Coronary artery (tissue), 2 donors: ENCODE measurements at regions not wholly inside any gene's neighbourhood (a gene's known extent, or its start where the extent isn't known, plus 50 kb on each side); places are given as distances from the start of the nearest gene placed in this dataset.

Experiments used
- DNase-seq: peaks from one replicate; pipeline ENCODE4 v3.0.0-alpha.2; 2017; ENCODE audit warnings: low spot score
- H3K27ac ChIP-seq, 2 donors: fragments of 200-600 bp; sonication (generic); one replicate each; pipeline ENCODE4 v1.5.1; 2016 to 2019
- H3K4me3 ChIP-seq: fragments of 200-600 bp; sonication (generic); 2 replicates; pipeline ENCODE4 v1.5.1; 2016; ENCODE audit warnings: mild to moderate bottlenecking, moderate library complexity
- TF ChIP-seq, protein P1 (sequence below): fragments of 200-600 bp; sonication (generic); IDR thresholded peaks from one replicate; pipeline ENCODE4 v1.5.1; 2019; ENCODE audit warnings: antibody characterized with exemption

GRCh38 chrX:82816001-82816400 is 692.1 kb upstream of the POU3F4 start:
- DNase-seq, result no peak
- no peak overlapping the region for H3K27ac ChIP-seq

DNA sequence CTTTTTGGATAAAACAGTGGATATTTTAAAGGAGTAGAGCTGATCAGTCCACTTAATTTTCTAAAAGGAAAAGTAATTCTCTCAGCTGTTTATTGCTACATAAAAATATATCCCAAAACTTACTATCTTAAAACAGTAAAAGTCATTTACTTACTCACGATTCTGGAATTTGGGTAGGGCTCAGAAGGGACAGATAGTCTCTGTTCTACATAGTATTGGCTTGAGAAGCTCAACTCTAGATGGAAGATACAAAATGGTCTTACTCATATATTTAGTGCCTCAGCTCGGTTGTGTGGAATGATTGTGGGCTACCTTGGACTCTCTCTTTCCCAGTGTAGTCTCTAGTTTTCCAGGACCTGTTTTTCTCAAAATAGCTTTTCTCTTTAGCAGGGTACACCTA is 691.5 kb upstream of the POU3F4 start:
- TF ChIP-seq, protein P1, sequence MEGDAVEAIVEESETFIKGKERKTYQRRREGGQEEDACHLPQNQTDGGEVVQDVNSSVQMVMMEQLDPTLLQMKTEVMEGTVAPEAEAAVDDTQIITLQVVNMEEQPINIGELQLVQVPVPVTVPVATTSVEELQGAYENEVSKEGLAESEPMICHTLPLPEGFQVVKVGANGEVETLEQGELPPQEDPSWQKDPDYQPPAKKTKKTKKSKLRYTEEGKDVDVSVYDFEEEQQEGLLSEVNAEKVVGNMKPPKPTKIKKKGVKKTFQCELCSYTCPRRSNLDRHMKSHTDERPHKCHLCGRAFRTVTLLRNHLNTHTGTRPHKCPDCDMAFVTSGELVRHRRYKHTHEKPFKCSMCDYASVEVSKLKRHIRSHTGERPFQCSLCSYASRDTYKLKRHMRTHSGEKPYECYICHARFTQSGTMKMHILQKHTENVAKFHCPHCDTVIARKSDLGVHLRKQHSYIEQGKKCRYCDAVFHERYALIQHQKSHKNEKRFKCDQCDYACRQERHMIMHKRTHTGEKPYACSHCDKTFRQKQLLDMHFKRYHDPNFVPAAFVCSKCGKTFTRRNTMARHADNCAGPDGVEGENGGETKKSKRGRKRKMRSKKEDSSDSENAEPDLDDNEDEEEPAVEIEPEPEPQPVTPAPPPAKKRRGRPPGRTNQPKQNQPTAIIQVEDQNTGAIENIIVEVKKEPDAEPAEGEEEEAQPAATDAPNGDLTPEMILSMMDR, result no peak
- Histone ChIP-seq H3K27ac (no peak overlapping the region), H3K4me3 (no peak overlapping the region)
- no peak for DNase-seq

More at GRCh38 chrX:82816001-82816400, 692.1 kb upstream of the POU3F4 start:
- TF ChIP-seq, protein P1, result no peak
- no peak overlapping the region for H3K4me3 ChIP-seq

DNA sequence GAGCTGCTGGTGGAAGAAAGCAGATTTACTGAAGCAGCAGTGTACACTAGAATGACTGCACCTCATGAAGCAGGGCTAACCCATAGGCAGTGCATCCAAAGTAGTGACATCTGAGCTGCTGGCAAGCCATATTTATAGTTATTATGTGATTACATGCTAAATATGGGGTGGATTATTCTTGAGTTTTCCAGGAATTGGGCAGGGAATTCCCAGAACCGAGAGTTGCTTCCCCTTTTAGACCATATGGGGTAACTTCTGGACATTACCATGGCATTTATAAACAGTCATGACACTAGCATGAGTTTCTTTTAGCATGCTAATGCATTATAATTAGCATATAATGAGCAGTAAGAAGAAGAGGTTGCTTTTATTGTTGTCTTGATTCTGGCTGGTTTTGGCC is 665.8 kb upstream of the POU3F4 start:
- TF ChIP-seq, protein P1, result no peak
- DNase-seq, result no peak
- Histone ChIP-seq H3K27ac (no peak overlapping the region), H3K4me3 (no peak overlapping the region)

DNA sequence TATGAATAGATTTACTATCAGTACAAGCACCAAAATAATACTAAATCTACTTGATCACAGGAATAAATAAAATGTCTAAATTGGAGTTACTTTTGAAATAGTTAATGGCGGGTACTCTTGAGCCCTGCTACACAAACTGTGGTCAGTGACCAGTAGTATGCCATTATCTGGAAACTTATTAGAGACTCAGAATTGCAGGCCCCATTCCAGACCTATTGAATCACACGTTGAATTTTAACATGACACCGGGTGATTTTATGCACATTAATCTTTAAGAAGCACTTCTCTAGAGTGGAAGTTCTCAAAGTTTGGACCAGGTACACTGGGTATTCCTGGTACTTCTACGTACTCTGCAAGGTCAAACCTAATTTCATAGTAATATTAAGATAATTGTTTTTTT is 660.0 kb upstream of the POU3F4 start:
- no peak overlapping the region for H3K4me3 ChIP-seq
- H3K27ac ChIP-seq, result no peak overlapping the region
- TF ChIP-seq, protein P1, result no peak
- no peak for DNase-seq
